Breast epithelium (tissue), 4 donors: ENCODE measurements at regions not wholly inside any gene's neighbourhood (a gene's known extent, or its start where the extent isn't known, plus 50 kb on each side); places are given as distances from the start of the nearest gene placed in this dataset.

Source experiments
- DNase-seq, 2 donors: peaks; one replicate each; pipeline ENCODE4 v3.0.0-alpha.2; 2019; ENCODE audit warnings: low spot score in 2 of 2
- H3K27ac ChIP-seq, 2 donors: fragments of 200-600 bp; sonication (generic) in 1 of 2; one replicate each; pipeline ENCODE4 v1.5.1; 2016 to 2019; ENCODE audit warnings: mild to moderate bottlenecking in 1 of 2
- H3K27me3 ChIP-seq, 2 donors: fragments of 200-600 bp; sonication (generic) in 1 of 2; one replicate each; pipeline versions ENCODE4 v1.5.1 to v1.6.0; 2017 to 2019; ENCODE audit warnings: control low read depth in 1 of 2, mild to moderate bottlenecking in 1 of 2
- H3K36me3 ChIP-seq: fragments of 200-600 bp; one replicate; pipeline ENCODE4 v1.5.1; 2019
- H3K4me1 ChIP-seq, 2 donors: fragments of 200-600 bp; sonication (generic); one replicate each; pipeline ENCODE4 v1.5.1; 2016 to 2019; ENCODE audit warnings: control low read depth in 1 of 2
- H3K4me3 ChIP-seq, 3 donors: fragments of 200-600 bp; sonication (generic); 1 replicate in 2 of 3; 2 replicates in 1 of 3; pipeline ENCODE4 v1.5.1; 2016 to 2019; ENCODE audit warnings: mild to moderate bottlenecking in 3 of 3, moderate library complexity in 2 of 3
- H3K9me3 ChIP-seq, 2 donors: fragments of 200-600 bp; sonication (generic) in 1 of 2; one replicate each; pipeline ENCODE4 v1.5.1; 2016 to 2019; ENCODE audit warnings: control low read depth in 1 of 2
- POLR2A ChIP-seq: fragments of 450-650 bp; IDR thresholded peaks from one replicate; pipeline ENCODE4 v1.6.1; 2016; ENCODE audit warnings: antibody characterized with exemption, mild to moderate bottlenecking, moderate library complexity
- POLR2AphosphoS5 ChIP-seq, 3 donors: sonication (generic); formaldehyde crosslinking; IDR thresholded peaks; one replicate each; pipeline ENCODE4 v1.6.1; 2017; ENCODE audit warnings: antibody characterized with exemption in 3 of 3
- intact Hi-C: fragments of 100-400 bp; cut with DNase I; formaldehyde crosslinking; loops from one replicate; pipeline ENCODE4 v1.15.1; 2023; ENCODE audit warnings: low total_unique reads
- TF ChIP-seq, protein P1 (sequence below), 3 donors: fragments of 450-650 bp; IDR thresholded peaks; one replicate each; pipeline ENCODE4 v1.5.1; 2016 to 2017; ENCODE audit warnings: antibody characterized with exemption in 3 of 3, mild to moderate bottlenecking in 3 of 3, moderate library complexity in 3 of 3

DNA sequence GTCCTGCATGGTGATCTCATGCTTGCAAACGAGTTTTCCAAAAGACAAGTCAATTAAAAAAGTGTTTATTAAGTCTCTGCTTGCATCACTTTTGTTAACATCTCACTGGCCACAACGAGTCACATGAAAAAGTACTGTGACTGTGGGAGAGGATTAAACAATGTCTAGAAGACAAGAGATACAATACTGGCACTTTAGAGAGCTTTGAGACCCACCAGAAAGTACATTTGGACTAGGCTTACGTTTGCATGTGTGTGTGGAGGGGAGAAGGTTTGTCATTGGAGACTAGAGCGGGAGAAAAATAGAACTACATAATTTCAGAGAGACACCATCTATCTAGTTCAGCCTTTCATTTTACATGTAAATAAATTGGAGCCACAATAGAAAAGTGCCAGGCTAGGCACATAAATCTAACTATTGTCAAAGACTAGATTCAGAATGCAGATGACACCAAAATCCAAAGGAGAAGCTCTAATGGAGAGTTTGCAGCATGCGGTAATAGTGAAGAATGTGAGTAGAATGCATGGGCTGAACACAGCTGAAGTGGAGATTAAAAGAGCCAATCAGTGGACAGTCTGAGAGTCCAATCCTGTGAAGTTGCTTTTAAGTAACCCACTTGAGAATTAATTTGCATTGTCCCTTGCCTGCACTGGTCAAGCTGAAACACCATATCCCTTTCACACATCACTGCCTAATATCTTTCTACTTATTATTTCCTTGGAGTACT, 977.4 kb upstream of the FAT3 start:
- intact Hi-C loops: no loop called here
- TF ChIP-seq POLR2A: no peak
- TF ChIP-seq POLR2AphosphoS5 (IDR thresholded peaks at IDR 0.05): no peak
- TF ChIP-seq, protein P1, sequence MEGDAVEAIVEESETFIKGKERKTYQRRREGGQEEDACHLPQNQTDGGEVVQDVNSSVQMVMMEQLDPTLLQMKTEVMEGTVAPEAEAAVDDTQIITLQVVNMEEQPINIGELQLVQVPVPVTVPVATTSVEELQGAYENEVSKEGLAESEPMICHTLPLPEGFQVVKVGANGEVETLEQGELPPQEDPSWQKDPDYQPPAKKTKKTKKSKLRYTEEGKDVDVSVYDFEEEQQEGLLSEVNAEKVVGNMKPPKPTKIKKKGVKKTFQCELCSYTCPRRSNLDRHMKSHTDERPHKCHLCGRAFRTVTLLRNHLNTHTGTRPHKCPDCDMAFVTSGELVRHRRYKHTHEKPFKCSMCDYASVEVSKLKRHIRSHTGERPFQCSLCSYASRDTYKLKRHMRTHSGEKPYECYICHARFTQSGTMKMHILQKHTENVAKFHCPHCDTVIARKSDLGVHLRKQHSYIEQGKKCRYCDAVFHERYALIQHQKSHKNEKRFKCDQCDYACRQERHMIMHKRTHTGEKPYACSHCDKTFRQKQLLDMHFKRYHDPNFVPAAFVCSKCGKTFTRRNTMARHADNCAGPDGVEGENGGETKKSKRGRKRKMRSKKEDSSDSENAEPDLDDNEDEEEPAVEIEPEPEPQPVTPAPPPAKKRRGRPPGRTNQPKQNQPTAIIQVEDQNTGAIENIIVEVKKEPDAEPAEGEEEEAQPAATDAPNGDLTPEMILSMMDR (IDR thresholded peaks at IDR 0.05): no peak
- H3K9me3 ChIP-seq: no peaks in the 10 kb centered on the region
- no peak overlapping the region for H3K27ac ChIP-seq
- H3K27me3 ChIP-seq: no peaks in the 10 kb centered on the region
- H3K4me1 ChIP-seq: no peaks in the 10 kb centered on the region
- H3K4me3 ChIP-seq: no peak overlapping the region
- no peaks in the 10 kb centered on the region for H3K36me3 ChIP-seq
- no peak for DNase-seq

GRCh38 chr11:91244912-91245311, 979.7 kb upstream of the FAT3 start:
- no peak for DNase-seq
- Histone ChIP-seq H3K27me3 (no peaks in the 10 kb centered on the region), H3K4me1 (no peaks in the 10 kb centered on the region), H3K9me3 (no peaks in the 10 kb centered on the region), H3K36me3 (no peaks in the 10 kb centered on the region), H3K4me3 (no peak overlapping the region), H3K27ac (no peak overlapping the region)
- TF ChIP-seq POLR2AphosphoS5 (IDR thresholded peaks at IDR 0.05): no peak
- TF ChIP-seq, protein P1 (IDR thresholded peaks at IDR 0.05): no peak
- no peak for TF ChIP-seq POLR2A
- intact Hi-C loops: no loop called here

DNA sequence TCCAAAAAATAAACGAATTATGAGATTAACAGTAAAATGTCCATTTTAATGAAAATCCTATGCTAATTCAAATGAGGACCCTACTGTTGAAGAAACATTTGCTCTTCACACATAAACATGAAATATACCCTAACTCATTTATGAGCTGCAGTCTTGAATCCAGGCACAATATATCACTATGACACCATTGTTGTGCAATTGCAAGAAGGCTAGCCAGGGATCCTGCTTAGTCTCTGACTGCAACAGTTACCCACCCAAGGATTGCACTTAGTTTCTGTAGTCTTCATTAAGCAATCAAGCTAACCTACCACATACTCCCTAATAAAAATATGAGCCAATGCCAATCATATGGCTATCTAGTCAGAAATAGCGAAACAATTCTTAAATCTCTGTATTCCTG, 981.0 kb upstream of the FAT3 start:
- no peak for DNase-seq
- Histone ChIP-seq H3K9me3 (no peaks in the 10 kb centered on the region), H3K4me3 (no peak overlapping the region), H3K36me3 (no peaks in the 10 kb centered on the region), H3K27ac (no peak overlapping the region), H3K27me3 (no peaks in the 10 kb centered on the region), H3K4me1 (no peaks in the 10 kb centered on the region)
- intact Hi-C loops: no loop called here
- TF ChIP-seq, protein P1 (IDR thresholded peaks at IDR 0.05): no peak
- TF ChIP-seq POLR2A: no peak
- TF ChIP-seq POLR2AphosphoS5 (IDR thresholded peaks at IDR 0.05): no peak

DNA sequence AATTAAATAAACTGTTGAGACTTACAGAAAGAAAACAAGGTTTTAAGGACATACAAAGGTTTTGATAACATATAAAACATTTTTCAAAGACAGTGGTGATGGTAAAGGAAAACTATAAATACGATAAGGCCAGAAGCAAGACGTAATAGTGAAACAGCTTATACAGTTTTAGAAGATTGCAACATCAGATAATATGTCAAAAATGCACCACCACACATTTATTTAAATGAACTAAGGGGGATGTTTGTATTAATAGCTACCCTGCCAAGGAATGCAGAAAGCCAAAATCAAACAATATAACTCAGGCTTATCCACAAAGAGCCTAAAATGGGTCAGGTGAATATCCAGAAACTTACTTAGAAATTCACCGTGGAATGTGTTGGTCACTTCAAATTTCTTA, 981.6 kb upstream of the FAT3 start:
- no peaks in the 10 kb centered on the region for H3K27me3 ChIP-seq
- H3K9me3 ChIP-seq: no peaks in the 10 kb centered on the region
- H3K4me3 ChIP-seq: no peak overlapping the region
- H3K4me1 ChIP-seq: no peaks in the 10 kb centered on the region
- intact Hi-C loops: no loop called here
- no peaks in the 10 kb centered on the region for H3K36me3 ChIP-seq
- no peak for DNase-seq
- TF ChIP-seq POLR2AphosphoS5 (IDR thresholded peaks at IDR 0.05) (no peak), POLR2A (no peak)
- TF ChIP-seq, protein P1 (IDR thresholded peaks at IDR 0.05): no peak
- H3K27ac ChIP-seq: no peak overlapping the region

- Histone ChIP-seq H3K27me3 (no peaks in the 10 kb centered on the region), H3K4me1 (no peaks in the 10 kb centered on the region), H3K9me3 (no peaks in the 10 kb centered on the region), H3K27ac (no peak overlapping the region), H3K36me3 (no peaks in the 10 kb centered on the region), H3K4me3 (no peak overlapping the region)
- no peak for TF ChIP-seq POLR2AphosphoS5 (IDR thresholded peaks at IDR 0.05)
- TF ChIP-seq, protein P1 (IDR thresholded peaks at IDR 0.05): no peak
- TF ChIP-seq POLR2A: no peak
- intact Hi-C loops: no loop called here
- no peak for DNase-seq
Measured at GRCh38 chr11:91241226-91241625, 983.4 kb upstream of the FAT3 start.
